IMR-90 (cell line): ENCODE measurements at regions not wholly inside any gene's neighbourhood (a gene's known extent, or its start where the extent isn't known, plus 50 kb on each side); places are given as distances from the start of the nearest gene placed in this dataset.

Experiments used
- ATAC-seq: fragments of 200-7000 bp; cut with Tn5 transposase; 2 replicates; pipeline ENCODE4 v1.9.1; 2020; ENCODE audit warnings: low read depth, mild to moderate bottlenecking, moderate library complexity
- BruUV-seq: library from RNA; stranded (reverse); fragments of 400-500 nt; replicated peaks from 2 replicates; lab custom pipeline; 2021; lab: Mats Ljungman, UMichigan
- CTCF ChIA-PET: fragments of 300-600 bp; formaldehyde crosslinking; extraction: SDS; loops from one replicate; lab custom pipeline; 2021; ENCODE audit warnings: antibody characterized with exemption; lab: Yijun Ruan, JAX
- POLR2A ChIA-PET: fragments of 300-600 bp; sonication (Branson Sonifier 250); formaldehyde crosslinking; loops from one replicate; lab custom pipeline; 2022; ENCODE audit warnings: antibody characterized with exemption; ENCODE audit not compliant: unreplicated experiment; lab: Charles Lee
- DNase-seq: peaks from one replicate; pipeline ENCODE4 v3.0.0; 2013
- H2AFZ ChIP-seq: replicated peaks from 2 replicates; pipeline ENCODE3; 2013; ENCODE audit warnings: low read length, mild to moderate bottlenecking; ENCODE audit not compliant: poor library complexity
- H2AK5ac ChIP-seq: 2 replicates; pipeline ENCODE4 v1.6.1; 2013; ENCODE audit warnings: low read depth, low read length, inconsistent platforms
- H2AK9ac ChIP-seq: replicated peaks from 2 replicates; pipeline ENCODE3; 2013; ENCODE audit warnings: mild to moderate bottlenecking, low read depth, low read length, moderate library complexity; ENCODE audit not compliant: poor library complexity
- H2BK120ac ChIP-seq: 2 replicates; pipeline ENCODE4 v1.6.1; 2013; ENCODE audit warnings: low read depth, low read length, inconsistent platforms
- H2BK15ac ChIP-seq: 3 replicates; pipeline ENCODE4 v1.6.1; 2013; ENCODE audit warnings: low read depth, low read length, inconsistent platforms
- H2BK20ac ChIP-seq: 2 replicates; pipeline ENCODE4 v1.6.1; 2013; ENCODE audit warnings: low read depth, mild to moderate bottlenecking, inconsistent platforms, low read length, moderate library complexity
- H2BK5ac ChIP-seq: 2 replicates; pipeline ENCODE4 v1.6.1; 2013; ENCODE audit warnings: mild to moderate bottlenecking, low read depth, low read length, inconsistent platforms; ENCODE audit not compliant: poor library complexity, severe bottlenecking
- H3K14ac ChIP-seq: replicated peaks from 2 replicates; pipeline ENCODE4 v1.6.1; 2013; ENCODE audit warnings: low read depth, low read length, inconsistent platforms
- H3K18ac ChIP-seq: 2 replicates; pipeline ENCODE4 v1.6.1; 2013; ENCODE audit warnings: low read depth, low read length, control low read depth
- H3K23ac ChIP-seq: 2 replicates; pipeline ENCODE4 v1.6.1; 2013; ENCODE audit warnings: low read depth, low read length, inconsistent platforms
- H3K27ac ChIP-seq: 2 replicates; pipeline ENCODE4 v1.5.1; 2013; ENCODE audit warnings: mild to moderate bottlenecking, control low read depth, low read length; ENCODE audit not compliant: insufficient read depth
- H3K27me3 ChIP-seq: 2 replicates; pipeline ENCODE4 v1.6.1; 2013; ENCODE audit warnings: low read length; ENCODE audit not compliant: control insufficient read depth, insufficient read depth
- H3K36me3 ChIP-seq: 2 replicates; pipeline ENCODE4 v1.6.1; 2013; ENCODE audit warnings: low read length, mixed read lengths; ENCODE audit not compliant: control insufficient read depth, insufficient read depth
- H3K4ac ChIP-seq: 2 replicates; pipeline ENCODE4 v1.6.1; 2013; ENCODE audit warnings: low read depth, low read length, inconsistent platforms
- H3K4me1 ChIP-seq: 2 replicates; pipeline ENCODE4 v1.6.1; 2013; ENCODE audit warnings: low read length, mixed read lengths; ENCODE audit not compliant: control insufficient read depth, insufficient read depth
- H3K4me2 ChIP-seq: 2 replicates; pipeline ENCODE4 v1.6.1; 2013; ENCODE audit warnings: low read depth, mild to moderate bottlenecking, control low read depth, low read length, moderate library complexity
- H3K4me3 ChIP-seq: 2 replicates; pipeline ENCODE4 v1.5.1; 2013; ENCODE audit warnings: low read depth, mild to moderate bottlenecking, control low read depth, low read length, moderate library complexity; ENCODE audit not compliant: insufficient read depth
- H3K56ac ChIP-seq: 2 replicates; pipeline ENCODE4 v1.6.1; 2013; ENCODE audit warnings: low read length, inconsistent platforms; ENCODE audit not compliant: insufficient read depth; ENCODE audit errors: extremely low read depth
- H3K79me1 ChIP-seq, 2 experiments: 2 replicates each; pipeline ENCODE4 v1.6.1; 2013; ENCODE audit warnings: low read length in 2 of 2, inconsistent platforms in 1 of 2, low read depth in 1 of 2
- H3K9ac ChIP-seq: 2 replicates; pipeline ENCODE4 v1.6.1; 2013; ENCODE audit warnings: low read depth, low read length, control low read depth
- H3K9me1 ChIP-seq: 2 replicates; pipeline ENCODE4 v1.6.1; 2013; ENCODE audit warnings: low read length, inconsistent platforms; ENCODE audit not compliant: insufficient read depth
- H3K9me3 ChIP-seq: 2 replicates; pipeline ENCODE4 v1.6.1; 2013; ENCODE audit warnings: low read length; ENCODE audit not compliant: control insufficient read depth, insufficient read depth
- H4K20me1 ChIP-seq: 2 replicates; pipeline ENCODE4 v1.6.1; 2013; ENCODE audit warnings: low read length, inconsistent platforms; ENCODE audit not compliant: insufficient read depth
- H4K5ac ChIP-seq: 2 replicates; pipeline ENCODE4 v1.6.1; 2013; ENCODE audit warnings: mild to moderate bottlenecking, low read depth, low read length, control low read depth
- H4K8ac ChIP-seq, 2 experiments: 2 replicates each; pipeline ENCODE4 v1.6.1; 2013; ENCODE audit warnings: low read depth in 2 of 2, low read length in 2 of 2, control low read depth in 1 of 2, inconsistent platforms in 1 of 2
- H4K91ac ChIP-seq: 2 replicates; pipeline ENCODE4 v1.6.1; 2013; ENCODE audit warnings: low read depth, low read length, inconsistent platforms; ENCODE audit not compliant: insufficient read depth
- BHLHE40 ChIP-seq: fragments of 150-350 bp; IDR thresholded peaks from 2 replicates; pipeline ENCODE4 v1.6.1; 2016; ENCODE audit warnings: mild to moderate bottlenecking, low read depth, low read length
- CEBPB ChIP-seq: IDR thresholded peaks from 2 replicates; pipeline ENCODE4 v1.6.1; 2012; ENCODE audit warnings: low read depth, low read length, improper control_type of control experiment
- CHD1 ChIP-seq: IDR thresholded peaks from 2 replicates; pipeline ENCODE4 v1.6.1; 2012; ENCODE audit warnings: low read depth, low read length, improper control_type of control experiment
- FOS ChIP-seq: fragments of 150-350 bp; IDR thresholded peaks from 2 replicates; pipeline ENCODE4 v1.6.1; 2016; ENCODE audit warnings: low read depth, low read length
- MAFK ChIP-seq: IDR thresholded peaks from 2 replicates; pipeline ENCODE4 v1.6.1; 2012; ENCODE audit warnings: low read depth, low read length, improper control_type of control experiment
- RCOR1 ChIP-seq: IDR thresholded peaks from 2 replicates; pipeline ENCODE4 v1.6.1; 2012; ENCODE audit warnings: mild to moderate bottlenecking, low read length, improper control_type of control experiment; ENCODE audit not compliant: insufficient replicate concordance
- SMC3 ChIP-seq: fragments of 150-350 bp; IDR thresholded peaks from 2 replicates; pipeline ENCODE4 v1.6.1; 2016; ENCODE audit warnings: low read depth, mild to moderate bottlenecking, antibody characterized with exemption, low read length, moderate library complexity
- WGBS, 2 experiments: methylation state at CpG; one replicate each; pipeline versions ENCODE4 v1.1.5 to v1.1.7; 2013; ENCODE audit warnings: missing lambda C conversion rate in 2 of 2; ENCODE audit not compliant: insufficient read length in 1 of 2; ENCODE audit errors: extremely low coverage in 2 of 2; 5-methylcytosine and 5-hydroxymethylcytosine counted together
- dilution Hi-C: fragments of 300-500 bp; cut with HindIII; formaldehyde crosslinking; loops from one replicate; pipeline ENCODE4 v1.14.3; 2018; ENCODE audit warnings: low sequenced_read_pairs; ENCODE audit not compliant: unreplicated experiment
- in situ Hi-C: fragments of 300-500 bp; cut with MboI; formaldehyde crosslinking; loops from 3 replicates; pipeline ENCODE4 v1.14.3; 2019; ENCODE audit warnings: low sequenced_read_pairs, inconsistent platforms, mixed read lengths
- intact Hi-C: fragments of 100-400 bp; cut with micrococcal nuclease; formaldehyde crosslinking; loops from 2 replicates; pipeline ENCODE4 v1.10.0; 2022

DNA sequence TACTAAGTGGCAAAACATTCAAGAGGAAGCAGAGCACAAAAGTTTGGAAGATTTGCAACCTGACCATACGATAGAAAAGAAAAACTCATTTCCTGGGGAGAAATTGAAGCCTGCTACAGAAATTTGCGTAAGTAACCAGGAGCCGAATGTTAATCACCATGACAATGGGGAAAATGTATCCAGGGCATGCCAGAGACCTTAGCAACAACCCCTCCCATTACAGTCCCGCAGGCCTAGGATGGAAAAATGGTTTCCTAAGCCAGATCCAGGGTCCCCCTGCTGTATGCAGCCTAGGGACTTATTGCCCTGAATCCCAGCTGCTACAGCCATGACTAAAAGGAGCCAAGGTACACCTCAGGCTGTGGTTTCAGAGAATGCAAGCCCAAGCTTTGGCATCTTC lies 472.2 kb upstream of the KLHL4 start:
- no peak overlapping the region for H3K56ac ChIP-seq
- TF ChIP-seq RCOR1 (no peak), BHLHE40 (no peak), CHD1 (no peak), CEBPB (no peak), FOS (no peak), SMC3 (no peak), MAFK (no peak)
- CTCF ChIA-PET: no interaction called here
- POLR2A ChIA-PET: no interaction called here
- H3K18ac ChIP-seq: no peak overlapping the region
- H2BK20ac ChIP-seq: no peak overlapping the region
- no peaks in the 10 kb centered on the region for H3K9me1 ChIP-seq
- no peaks in the 10 kb centered on the region for H4K20me1 ChIP-seq
- no peak overlapping the region for H3K9ac ChIP-seq
- H2BK5ac ChIP-seq: no peak overlapping the region
- H3K4me1 ChIP-seq: no peaks in the 10 kb centered on the region
- DNase-seq (no peak), ATAC-seq (no peak)
- no peaks in the 10 kb centered on the region for H3K27me3 ChIP-seq
- no peak overlapping the region for H2AFZ ChIP-seq
- H3K36me3 ChIP-seq: no peaks in the 10 kb centered on the region
- dilution Hi-C loops (no loop called here), in situ Hi-C loops (no loop called here), intact Hi-C loops (no loop called here)
- no peak overlapping the region for H2BK120ac ChIP-seq
- no peak overlapping the region for H4K8ac ChIP-seq
- BruUV-seq: no TSS peak
- no peak overlapping the region for H3K14ac ChIP-seq
- H2AK5ac ChIP-seq: no peak overlapping the region
- H3K4ac ChIP-seq: no peak overlapping the region
- no peak overlapping the region for H3K23ac ChIP-seq
- H3K4me3 ChIP-seq: no peak overlapping the region
- no CpG with 5 or more reads among the region's 4 CpGs for WGBS, 2 experiments
- H4K5ac ChIP-seq: no peak overlapping the region
- H2AK9ac ChIP-seq: no peak overlapping the region
- H2BK15ac ChIP-seq: no peak overlapping the region
- no peaks in the 10 kb centered on the region for H3K79me1 ChIP-seq
- no peak overlapping the region for H3K4me2 ChIP-seq
- H3K9me3 ChIP-seq: no peaks in the 10 kb centered on the region
- H4K91ac ChIP-seq: no peak overlapping the region
- no peak overlapping the region for H3K27ac ChIP-seq
